ENCODE measurements at regions not wholly inside any gene's neighbourhood (a gene's known extent, or its start where the extent isn't known, plus 50 kb on each side); places are given as distances from the start of the nearest gene placed in this dataset.

DNA sequence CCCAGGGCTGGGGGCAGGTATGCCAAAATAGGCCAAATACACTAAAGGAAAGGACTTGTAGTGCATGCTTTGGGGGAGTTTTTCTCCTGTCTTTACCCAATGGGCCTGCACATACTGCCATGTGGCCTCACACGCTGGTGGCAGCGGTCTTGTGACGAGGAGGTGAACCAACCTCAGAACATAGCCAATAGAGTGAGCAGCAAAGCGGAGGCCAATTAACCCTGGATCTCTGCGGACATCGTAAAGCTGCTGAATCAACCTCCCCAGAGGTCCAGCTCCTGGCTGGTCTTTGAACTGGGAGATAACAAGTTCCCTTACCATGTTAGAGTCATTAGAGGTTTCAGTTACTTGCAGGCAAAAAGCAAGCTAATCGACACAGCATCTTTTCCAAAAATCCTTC is 280.1 kb downstream of the PREX1 start:
- ChIA-PET POLR2A (no interaction called here), CTCF (no interaction called here)
- intact Hi-C loops (cut with micrococcal nuclease), result no loop called here
- Mint-ChIP-seq H3K4me3 (no peak overlapping the region), H3K4me1 (ENCODE audit: low read depth) (no peaks in the 10 kb centered on the region), H3K36me3 (no peaks in the 10 kb centered on the region), H3K27ac (no peak overlapping the region), H3K9me3 (no peaks in the 10 kb centered on the region), H3K27me3 (peaks cover 15% of the 10 kb centered on the region)
- no peak for DNase-seq

DNA sequence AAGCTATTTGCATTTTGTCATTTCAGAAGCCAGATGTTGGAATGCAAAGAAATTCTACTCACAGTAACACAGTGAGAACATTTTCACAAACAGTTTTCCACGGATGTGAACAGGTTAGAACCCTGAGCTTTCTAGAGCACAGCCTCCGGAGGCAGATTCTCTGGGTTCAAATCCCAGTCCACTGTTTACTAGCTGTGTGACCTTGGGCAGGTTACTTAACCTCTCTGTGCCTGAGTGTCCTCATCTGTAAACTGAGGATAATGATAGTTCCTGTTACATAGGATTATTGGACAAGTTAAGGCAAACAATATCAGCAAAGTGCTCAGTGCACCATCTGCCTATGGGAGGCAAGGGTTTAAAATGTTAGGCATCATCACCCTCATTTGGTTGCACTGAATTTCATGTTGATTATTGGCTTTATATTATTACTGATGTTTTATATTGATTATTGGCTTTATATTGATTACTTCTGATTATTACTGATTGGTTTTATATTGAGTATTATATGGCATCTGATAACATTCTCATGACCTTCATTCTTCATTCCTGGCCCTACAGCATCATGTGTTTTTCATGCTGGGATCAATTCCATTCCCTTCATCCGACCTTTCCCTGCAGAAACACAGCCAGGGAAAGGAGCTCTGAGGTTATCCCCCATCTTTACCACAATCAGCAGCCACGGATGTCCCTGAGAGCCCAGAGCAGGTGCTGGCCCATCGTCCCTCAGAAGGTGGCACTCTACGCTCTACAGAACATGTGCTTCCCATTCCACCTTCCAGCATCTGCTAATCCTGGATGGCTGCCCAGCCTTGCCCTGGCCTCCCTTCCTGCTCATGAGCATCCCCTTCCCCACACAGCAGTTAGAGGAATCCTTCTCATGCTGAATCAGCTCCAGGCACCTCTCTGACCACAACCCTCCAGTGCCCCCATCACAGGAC is 283.1 kb downstream of the PREX1 start:
- ChIA-PET POLR2A (no interaction called here), CTCF (no interaction called here)
- Mint-ChIP-seq H3K9me3 (peaks cover 4% of the 10 kb centered on the region), H3K4me3 (no peak overlapping the region), H3K27me3 (peaks cover 22% of the 10 kb centered on the region), H3K27ac (no peak overlapping the region), H3K36me3 (no peaks in the 10 kb centered on the region), H3K4me1 (ENCODE audit: low read depth) (no peaks in the 10 kb centered on the region)
- no peak for DNase-seq
- intact Hi-C loops (cut with micrococcal nuclease), result no loop called here

DNA sequence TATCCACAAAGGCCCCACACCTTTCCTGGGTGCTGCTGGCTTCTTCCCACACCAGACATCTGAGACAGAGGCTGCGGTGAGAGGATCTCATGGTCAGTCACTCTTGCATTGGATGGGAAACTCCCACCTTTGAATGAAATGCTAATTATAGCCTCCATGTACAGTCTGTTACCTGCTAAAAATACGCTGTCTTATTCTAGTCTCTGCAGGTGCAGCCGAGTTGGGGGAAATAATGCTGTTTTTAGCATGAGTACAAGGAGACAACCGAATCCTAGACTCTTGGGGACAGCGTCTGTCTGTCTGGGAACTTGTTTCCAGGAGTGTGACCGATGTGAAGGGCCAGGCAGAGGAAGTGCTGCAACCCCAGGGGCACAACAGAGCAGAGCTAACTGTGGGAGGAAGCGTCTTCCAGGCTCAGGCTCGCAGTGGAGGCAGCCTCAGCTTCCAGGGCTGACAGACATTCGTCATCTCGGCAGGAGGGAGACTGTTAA is 286.2 kb downstream of the PREX1 start:
- Mint-ChIP-seq H3K4me1 (ENCODE audit: low read depth) (no peaks in the 10 kb centered on the region), H3K4me3 (no peak overlapping the region), H3K9me3 (peaks cover 4% of the 10 kb centered on the region), H3K27ac (no peak overlapping the region), H3K36me3 (no peaks in the 10 kb centered on the region), H3K27me3 (peaks cover 23% of the 10 kb centered on the region)
- POLR2A ChIA-PET, result no interaction called here
- intact Hi-C loops (cut with micrococcal nuclease), result no loop called here
- CTCF ChIA-PET, result no interaction called here
- DNase-seq, result no peak

DNA sequence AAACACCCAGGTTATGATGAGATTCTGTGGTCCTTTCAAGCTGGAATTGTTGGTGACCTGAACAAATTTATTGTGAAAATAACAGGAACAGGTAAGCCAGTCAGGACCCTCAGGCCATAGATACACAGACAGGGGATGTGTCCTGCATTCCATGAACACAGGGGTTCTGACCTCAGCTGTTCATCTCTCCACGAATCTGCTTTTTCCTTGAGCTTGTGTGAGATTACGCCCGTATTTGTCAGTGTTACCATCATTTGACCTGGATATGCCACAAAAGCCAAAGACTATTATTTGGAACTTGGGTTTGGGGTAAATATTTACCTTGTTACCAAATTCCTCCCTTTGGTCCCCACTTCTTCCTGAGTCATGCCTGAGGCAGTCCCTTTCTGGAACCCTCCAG is 288.9 kb downstream of the PREX1 start:
- no peak for DNase-seq
- H3K27me3 Mint-ChIP-seq, result peaks cover 15% of the 10 kb centered on the region
- H3K9me3 Mint-ChIP-seq, result peaks cover 4% of the 10 kb centered on the region
- no peak overlapping the region for H3K27ac Mint-ChIP-seq
- ChIA-PET POLR2A (no interaction called here), CTCF (interaction anchor here (1.0 to 1.1 kb wide), 2 partner anchors 8 to 82 kb away, joined by 3 to 4 read pairs; no protein-coding TSS in a partner anchor)
- intact Hi-C loops (cut with micrococcal nuclease), result no loop called here
- no peaks in the 10 kb centered on the region for H3K36me3 Mint-ChIP-seq
- no peak overlapping the region for H3K4me3 Mint-ChIP-seq
- H3K4me1 Mint-ChIP-seq (ENCODE audit: low read depth), result no peaks in the 10 kb centered on the region

DNA sequence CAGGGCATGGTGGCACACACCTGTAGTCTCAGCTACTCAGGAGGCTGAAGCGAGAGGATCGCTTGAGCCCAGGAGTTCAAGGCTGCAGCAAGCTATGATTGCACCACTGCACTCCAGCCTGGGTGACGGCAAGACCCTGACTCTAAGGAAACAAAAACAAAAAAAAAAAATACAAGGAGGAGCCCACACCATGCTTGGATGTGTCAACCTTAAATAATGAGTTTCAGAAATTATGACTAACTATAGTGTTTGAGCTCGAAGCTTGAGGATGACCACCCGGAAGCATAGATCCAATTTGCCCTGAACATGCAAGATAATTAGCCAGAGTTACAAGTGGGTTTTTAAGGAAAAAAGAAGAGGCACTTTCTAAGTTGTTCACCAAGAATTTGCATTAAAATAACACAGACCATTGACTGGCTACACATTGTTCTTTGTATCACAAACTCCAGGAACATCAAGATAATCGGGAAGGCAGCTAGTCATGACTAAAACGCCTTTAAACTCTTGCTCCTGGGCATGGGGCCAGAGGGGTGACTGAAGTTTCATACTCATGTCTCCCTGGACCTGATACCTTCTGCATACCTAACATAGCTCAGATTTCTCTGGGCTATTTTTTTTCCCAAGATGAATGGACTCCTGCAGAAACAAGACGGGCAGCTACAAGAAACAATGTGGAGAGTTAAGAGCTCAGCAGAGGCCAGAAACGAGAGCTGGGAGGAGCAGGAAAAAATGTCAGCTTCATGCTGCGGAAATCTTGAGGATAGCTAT is 289.6 kb downstream of the PREX1 start:
- H3K36me3 Mint-ChIP-seq, result no peaks in the 10 kb centered on the region
- CTCF ChIA-PET, result interaction anchor here (1.0 to 1.1 kb wide), 2 partner anchors 9 to 82 kb away, joined by 3 to 4 read pairs; no protein-coding TSS in a partner anchor
- no peak overlapping the region for H3K4me3 Mint-ChIP-seq
- POLR2A ChIA-PET, result no interaction called here
- DNase-seq, result no peak
- H3K27ac Mint-ChIP-seq, result no peak overlapping the region
- H3K4me1 Mint-ChIP-seq (ENCODE audit: low read depth), result no peaks in the 10 kb centered on the region
- intact Hi-C loops (cut with micrococcal nuclease), result no loop called here
- peaks cover 4% of the 10 kb centered on the region for H3K9me3 Mint-ChIP-seq
- H3K27me3 Mint-ChIP-seq, result peaks cover 15% of the 10 kb centered on the region

DNA sequence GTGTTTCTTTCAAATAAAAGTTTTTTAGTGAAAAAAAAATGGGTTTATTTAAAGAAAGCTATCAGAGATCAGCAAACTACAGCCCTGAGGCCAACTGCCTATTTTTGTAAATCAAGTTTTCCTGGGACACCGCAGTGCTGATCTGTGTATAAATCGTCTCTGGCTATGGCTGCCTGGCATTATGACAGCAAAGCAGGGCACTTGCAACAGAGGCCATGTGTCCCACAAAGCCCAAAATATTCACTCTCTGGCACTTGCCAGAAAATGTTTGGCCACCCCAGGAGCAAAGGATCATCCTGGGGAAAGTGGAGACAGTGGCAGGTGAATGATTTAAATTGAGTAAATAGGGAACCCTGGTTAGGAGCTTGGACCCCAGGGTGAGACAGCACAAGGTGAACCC is 291.6 kb downstream of the PREX1 start:
- CTCF ChIA-PET, result no interaction called here
- no peak overlapping the region for H3K27ac Mint-ChIP-seq
- no peak overlapping the region for H3K4me3 Mint-ChIP-seq
- no peaks in the 10 kb centered on the region for H3K36me3 Mint-ChIP-seq
- intact Hi-C loops (cut with micrococcal nuclease), result no loop called here
- DNase-seq, result no peak
- peaks cover 9% of the 10 kb centered on the region for H3K27me3 Mint-ChIP-seq
- H3K9me3 Mint-ChIP-seq, result no peaks in the 10 kb centered on the region
- POLR2A ChIA-PET, result no interaction called here
- no peaks in the 10 kb centered on the region for H3K4me1 Mint-ChIP-seq (ENCODE audit: low read depth)

DNA sequence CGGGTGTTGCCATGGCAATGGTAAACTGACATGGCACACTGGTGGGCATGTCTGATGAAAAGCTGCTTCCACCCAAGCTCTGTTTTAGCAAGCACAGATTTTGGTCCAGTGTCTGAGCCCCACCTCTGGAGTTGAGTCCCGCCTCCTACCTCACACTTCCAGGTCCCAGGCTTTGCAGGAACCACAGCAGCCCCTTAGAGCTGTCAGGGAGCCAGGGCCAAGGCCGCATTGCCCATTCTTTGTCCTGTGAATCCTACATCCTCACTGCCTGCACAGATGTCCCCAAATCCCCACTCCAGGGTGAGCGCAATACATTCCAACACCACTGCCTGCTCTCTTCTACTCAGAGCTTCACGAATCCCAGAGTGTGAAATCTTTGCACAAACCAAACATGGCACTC is 292.2 kb downstream of the PREX1 start:
- peaks cover 13% of the 10 kb centered on the region for H3K27me3 Mint-ChIP-seq
- no peak overlapping the region for H3K4me3 Mint-ChIP-seq
- DNase-seq, result no peak
- H3K4me1 Mint-ChIP-seq (ENCODE audit: low read depth), result no peaks in the 10 kb centered on the region
- ChIA-PET CTCF (no interaction called here), POLR2A (no interaction called here)
- H3K9me3 Mint-ChIP-seq, result no peaks in the 10 kb centered on the region
- H3K36me3 Mint-ChIP-seq, result no peaks in the 10 kb centered on the region
- intact Hi-C loops (cut with micrococcal nuclease), result no loop called here
- no peak overlapping the region for H3K27ac Mint-ChIP-seq

DNA sequence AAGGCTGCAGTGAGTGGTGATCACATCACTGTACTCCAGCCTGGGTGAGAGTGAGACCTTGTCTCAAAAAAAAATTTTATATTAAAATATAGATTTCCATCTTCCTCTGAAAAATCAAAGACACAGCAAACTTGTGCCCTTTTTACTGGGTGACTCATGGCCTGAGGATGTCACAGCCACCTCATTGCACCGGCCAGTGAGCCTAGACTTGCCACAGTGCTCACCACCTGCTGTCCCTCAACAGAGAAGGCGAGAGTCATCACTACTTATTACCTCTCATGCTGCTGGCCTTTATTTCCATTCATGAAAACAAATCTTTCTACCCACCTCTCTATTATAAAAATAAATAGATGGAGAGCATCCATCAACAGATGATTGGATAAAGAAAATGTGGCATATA is 295.8 kb downstream of the PREX1 start:
- no peak for DNase-seq
- Mint-ChIP-seq H3K4me3 (no peak overlapping the region), H3K27ac (no peak overlapping the region), H3K36me3 (no peaks in the 10 kb centered on the region), H3K9me3 (no peaks in the 10 kb centered on the region), H3K4me1 (ENCODE audit: low read depth) (no peaks in the 10 kb centered on the region), H3K27me3 (peaks cover 18% of the 10 kb centered on the region)
- CTCF ChIA-PET, result no interaction called here
- POLR2A ChIA-PET, result no interaction called here
- intact Hi-C loops (cut with micrococcal nuclease), result no loop called here

DNA sequence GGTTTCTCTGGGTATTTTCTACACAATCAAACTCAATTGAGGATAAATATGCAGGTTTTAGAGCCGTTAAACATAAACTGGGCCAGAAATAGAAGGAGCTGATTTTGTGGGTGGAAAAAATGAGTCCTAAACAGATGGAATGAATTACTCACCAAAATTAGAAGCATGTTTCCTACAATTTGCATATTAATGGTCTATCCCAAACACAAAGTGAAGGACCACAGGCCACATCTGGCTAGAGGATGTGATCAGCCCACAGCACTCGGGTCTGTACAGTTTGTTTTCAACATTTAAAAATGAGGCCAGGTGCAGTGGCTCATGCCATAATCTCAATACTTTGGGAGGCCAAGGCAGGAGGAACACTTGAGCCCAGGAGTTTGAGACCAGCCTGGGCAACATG is 296.3 kb downstream of the PREX1 start:
- POLR2A ChIA-PET, result no interaction called here
- Mint-ChIP-seq H3K27ac (no peak overlapping the region), H3K36me3 (no peaks in the 10 kb centered on the region), H3K4me1 (ENCODE audit: low read depth) (no peaks in the 10 kb centered on the region), H3K9me3 (no peaks in the 10 kb centered on the region), H3K4me3 (no peak overlapping the region), H3K27me3 (peaks cover 15% of the 10 kb centered on the region)
- no peak for DNase-seq
- intact Hi-C loops (cut with micrococcal nuclease), result no loop called here
- CTCF ChIA-PET, result no interaction called here

DNA sequence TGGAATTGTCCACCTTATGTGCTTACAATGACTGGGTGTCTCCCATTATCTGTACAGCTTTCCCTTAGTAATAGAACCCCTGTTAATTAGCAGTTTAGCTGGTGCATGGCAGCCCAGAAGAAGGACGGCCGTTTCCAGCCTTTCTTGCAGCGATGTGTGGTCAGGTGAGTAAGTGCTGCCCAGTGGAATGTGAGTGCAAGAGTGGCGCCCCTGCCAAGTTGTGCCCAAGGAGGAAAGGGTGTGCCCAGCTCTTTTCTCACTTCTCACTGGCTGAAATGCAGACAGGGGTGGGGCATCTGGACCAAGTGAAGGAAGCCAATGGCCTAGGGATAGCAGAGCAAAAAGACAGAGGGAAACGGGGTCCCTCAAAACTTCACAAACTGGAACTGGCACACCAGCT is 296.8 kb downstream of the PREX1 start:
- H3K27me3 Mint-ChIP-seq, result peaks cover 14% of the 10 kb centered on the region
- no peak overlapping the region for H3K4me3 Mint-ChIP-seq
- CTCF ChIA-PET, result interaction anchor here (1.5 kb wide), 1 partner anchor 89 kb away, joined by 7 read pairs; no protein-coding TSS in a partner anchor
- no peaks in the 10 kb centered on the region for H3K4me1 Mint-ChIP-seq (ENCODE audit: low read depth)
- POLR2A ChIA-PET, result no interaction called here
- H3K9me3 Mint-ChIP-seq, result no peaks in the 10 kb centered on the region
- no peak overlapping the region for H3K27ac Mint-ChIP-seq
- no peak for DNase-seq
- intact Hi-C loops (cut with micrococcal nuclease), result no loop called here
- H3K36me3 Mint-ChIP-seq, result no peaks in the 10 kb centered on the region

DNA sequence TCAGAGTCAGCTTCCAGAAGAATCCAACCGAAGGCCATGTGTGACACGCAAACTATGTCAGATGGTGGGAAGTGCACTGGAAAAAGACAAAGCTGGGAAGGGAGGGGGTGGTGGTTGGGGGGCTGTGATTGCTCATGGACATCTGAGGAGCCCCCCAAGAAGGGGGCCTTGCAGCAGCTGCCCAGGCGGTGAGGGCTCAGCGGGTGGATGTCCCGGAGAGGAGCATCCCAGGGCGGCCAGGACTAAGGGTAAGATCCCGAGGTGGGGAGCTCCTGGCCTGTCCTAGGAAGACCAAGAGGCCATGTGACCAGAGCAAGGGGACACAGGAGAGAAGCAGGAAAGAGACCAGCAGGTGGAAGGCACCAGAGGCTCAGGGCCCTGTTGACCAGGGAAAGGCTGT is 299.5 kb downstream of the PREX1 start:
- no peaks in the 10 kb centered on the region for H3K36me3 Mint-ChIP-seq
- H3K27ac Mint-ChIP-seq, result no peak overlapping the region
- H3K9me3 Mint-ChIP-seq, result no peaks in the 10 kb centered on the region
- peaks cover 14% of the 10 kb centered on the region for H3K27me3 Mint-ChIP-seq
- intact Hi-C loops (cut with micrococcal nuclease), result no loop called here
- no peak for DNase-seq
- H3K4me1 Mint-ChIP-seq (ENCODE audit: low read depth), result no peaks in the 10 kb centered on the region
- no peak overlapping the region for H3K4me3 Mint-ChIP-seq
- ChIA-PET CTCF (no interaction called here), POLR2A (no interaction called here)

DNA sequence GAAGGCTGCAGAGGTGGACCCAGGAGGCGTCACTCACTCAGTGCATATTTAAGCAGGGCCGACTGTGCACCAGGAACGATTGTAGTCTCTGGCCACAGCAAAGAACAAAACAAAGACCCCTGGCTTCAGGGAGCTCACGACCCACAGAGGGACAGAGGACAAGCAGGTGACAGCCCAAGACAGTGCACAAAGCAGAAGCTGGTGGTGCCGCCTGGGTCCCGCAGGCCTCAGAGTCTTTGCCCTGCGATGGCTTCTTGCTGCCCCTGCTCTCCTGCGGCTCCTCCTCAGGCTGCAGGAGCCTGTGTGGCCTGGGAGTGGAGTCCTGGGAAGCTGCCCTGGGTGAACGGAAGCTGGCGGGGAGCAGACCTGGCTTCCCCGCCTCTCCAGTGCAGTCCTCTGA is 300.0 kb downstream of the PREX1 start:
- ChIA-PET CTCF (no interaction called here), POLR2A (no interaction called here)
- Mint-ChIP-seq H3K4me3 (no peak overlapping the region), H3K27me3 (peaks cover 18% of the 10 kb centered on the region), H3K36me3 (no peaks in the 10 kb centered on the region), H3K27ac (no peak overlapping the region), H3K4me1 (ENCODE audit: low read depth) (no peaks in the 10 kb centered on the region), H3K9me3 (no peaks in the 10 kb centered on the region)
- intact Hi-C loops (cut with micrococcal nuclease), result no loop called here
- DNase-seq, result no peak

Data from activated CD4-positive, alpha-beta memory T cell treated with anti-CD3 and anti-CD28 coated beads for 36 hours (primary cell).